ENCODE measurements at regions not wholly inside any gene's neighbourhood (a gene's known extent, or its start where the extent isn't known, plus 50 kb on each side); places are given as distances from the start of the nearest gene placed in this dataset.

DNA sequence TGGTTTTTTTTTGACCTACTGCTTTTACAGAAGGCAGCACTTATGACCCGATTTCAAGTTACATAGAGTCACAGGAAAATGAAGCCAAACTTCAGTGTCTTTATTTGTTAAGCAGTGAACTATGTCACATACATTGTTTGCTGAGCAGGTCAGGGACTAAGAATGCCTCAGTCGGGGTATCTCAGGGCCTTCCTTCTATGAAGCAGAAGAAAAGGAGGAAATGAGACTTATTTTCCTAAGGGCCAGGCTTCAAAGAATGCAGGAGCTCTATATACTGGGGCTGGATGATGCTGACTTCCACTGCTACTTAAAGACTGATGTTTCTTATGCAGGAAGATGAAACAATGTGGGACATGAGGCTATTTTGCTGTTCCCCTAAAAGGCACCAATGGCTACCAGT, 558.4 kb upstream of the IGFBP7 start:
- TF ChIP-seq, protein P1, sequence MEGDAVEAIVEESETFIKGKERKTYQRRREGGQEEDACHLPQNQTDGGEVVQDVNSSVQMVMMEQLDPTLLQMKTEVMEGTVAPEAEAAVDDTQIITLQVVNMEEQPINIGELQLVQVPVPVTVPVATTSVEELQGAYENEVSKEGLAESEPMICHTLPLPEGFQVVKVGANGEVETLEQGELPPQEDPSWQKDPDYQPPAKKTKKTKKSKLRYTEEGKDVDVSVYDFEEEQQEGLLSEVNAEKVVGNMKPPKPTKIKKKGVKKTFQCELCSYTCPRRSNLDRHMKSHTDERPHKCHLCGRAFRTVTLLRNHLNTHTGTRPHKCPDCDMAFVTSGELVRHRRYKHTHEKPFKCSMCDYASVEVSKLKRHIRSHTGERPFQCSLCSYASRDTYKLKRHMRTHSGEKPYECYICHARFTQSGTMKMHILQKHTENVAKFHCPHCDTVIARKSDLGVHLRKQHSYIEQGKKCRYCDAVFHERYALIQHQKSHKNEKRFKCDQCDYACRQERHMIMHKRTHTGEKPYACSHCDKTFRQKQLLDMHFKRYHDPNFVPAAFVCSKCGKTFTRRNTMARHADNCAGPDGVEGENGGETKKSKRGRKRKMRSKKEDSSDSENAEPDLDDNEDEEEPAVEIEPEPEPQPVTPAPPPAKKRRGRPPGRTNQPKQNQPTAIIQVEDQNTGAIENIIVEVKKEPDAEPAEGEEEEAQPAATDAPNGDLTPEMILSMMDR (IDR thresholded peaks at IDR 0.05 in 8 of 11, conservative IDR thresholded peaks at IDR 0.05 in 3 of 11), result no peak
- TF ChIP-seq POLR2A (IDR thresholded peaks at IDR 0.05), result no peak

All from spleen (tissue), 7 donors.